HEK293T (cell line): ENCODE measurements at regions not wholly inside any gene's neighbourhood (a gene's known extent, or its start where the extent isn't known, plus 50 kb on each side); places are given as distances from the start of the nearest gene placed in this dataset.

Source experiments
- BHLHE40 ChIP-seq: fragments of 450-650 bp; IDR thresholded peaks from 2 replicates; pipeline ENCODE4 v1.6.1; 2016; ENCODE audit warnings: mild to moderate bottlenecking, moderate library complexity, borderline replicate concordance
- CTBP1 ChIP-seq: fragments of 450-650 bp; IDR thresholded peaks from 2 replicates; pipeline ENCODE4 v1.6.1; 2016; ENCODE audit warnings: borderline replicate concordance
- ELF4 ChIP-seq: fragments of 450-650 bp; IDR thresholded peaks from 2 replicates; pipeline ENCODE4 v1.6.1; 2017; ENCODE audit warnings: antibody characterized with exemption
- FOXA1 ChIP-seq: fragments of 450-650 bp; IDR thresholded peaks from 2 replicates; pipeline ENCODE4 v1.6.1; 2016; ENCODE audit warnings: mild to moderate bottlenecking
- FOXM1 ChIP-seq: fragments of 450-650 bp; IDR thresholded peaks from 2 replicates; pipeline ENCODE4 v1.6.1; 2017; ENCODE audit warnings: mild to moderate bottlenecking, borderline replicate concordance
- LEF1 ChIP-seq: fragments of 450-650 bp; IDR thresholded peaks from 2 replicates; pipeline ENCODE4 v1.6.1; 2017; ENCODE audit warnings: mild to moderate bottlenecking, borderline replicate concordance
- NFRKB ChIP-seq: fragments of 450-650 bp; IDR thresholded peaks from 2 replicates; pipeline ENCODE4 v1.6.1; 2016; ENCODE audit warnings: mild to moderate bottlenecking, moderate library complexity
- SP1 ChIP-seq: fragments of 450-650 bp; IDR thresholded peaks from 2 replicates; pipeline ENCODE4 v1.6.1; 2017
- SUZ12 ChIP-seq: fragments of 450-650 bp; IDR thresholded peaks from 2 replicates; pipeline ENCODE4 v1.6.1; 2016; ENCODE audit warnings: mild to moderate bottlenecking
- TARDBP ChIP-seq: fragments of 450-650 bp; IDR thresholded peaks from 2 replicates; pipeline ENCODE4 v1.6.1; 2016
- ZNF384 ChIP-seq: fragments of 450-650 bp; IDR thresholded peaks from 2 replicates; pipeline ENCODE4 v1.6.1; 2016
- TF ChIP-seq, protein P1 (sequence below): fragments of 450-650 bp; IDR thresholded peaks from 2 replicates; pipeline ENCODE4 v1.6.1; 2016

- TF ChIP-seq TARDBP = no peak
- TF ChIP-seq ELF4 = no peak
- TF ChIP-seq SP1 = no peak
- TF ChIP-seq FOXM1 = no peak
- TF ChIP-seq SUZ12 = no peak
- no peak for TF ChIP-seq CTBP1
- TF ChIP-seq LEF1 = no peak
- TF ChIP-seq BHLHE40 = no peak
- no peak for TF ChIP-seq ZNF384
- no peak for TF ChIP-seq FOXA1
- no peak for TF ChIP-seq NFRKB
- TF ChIP-seq, protein P1, sequence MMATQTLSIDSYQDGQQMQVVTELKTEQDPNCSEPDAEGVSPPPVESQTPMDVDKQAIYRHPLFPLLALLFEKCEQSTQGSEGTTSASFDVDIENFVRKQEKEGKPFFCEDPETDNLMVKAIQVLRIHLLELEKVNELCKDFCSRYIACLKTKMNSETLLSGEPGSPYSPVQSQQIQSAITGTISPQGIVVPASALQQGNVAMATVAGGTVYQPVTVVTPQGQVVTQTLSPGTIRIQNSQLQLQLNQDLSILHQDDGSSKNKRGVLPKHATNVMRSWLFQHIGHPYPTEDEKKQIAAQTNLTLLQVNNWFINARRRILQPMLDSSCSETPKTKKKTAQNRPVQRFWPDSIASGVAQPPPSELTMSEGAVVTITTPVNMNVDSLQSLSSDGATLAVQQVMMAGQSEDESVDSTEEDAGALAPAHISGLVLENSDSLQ = no peak
These were observed 84.2 kb upstream of the WNT7B start for GRCh38 chr22:46061124-46061500.
